ENCODE measurements at regions not wholly inside any gene's neighbourhood (a gene's known extent, or its start where the extent isn't known, plus 50 kb on each side); places are given as distances from the start of the nearest gene placed in this dataset.

DNA sequence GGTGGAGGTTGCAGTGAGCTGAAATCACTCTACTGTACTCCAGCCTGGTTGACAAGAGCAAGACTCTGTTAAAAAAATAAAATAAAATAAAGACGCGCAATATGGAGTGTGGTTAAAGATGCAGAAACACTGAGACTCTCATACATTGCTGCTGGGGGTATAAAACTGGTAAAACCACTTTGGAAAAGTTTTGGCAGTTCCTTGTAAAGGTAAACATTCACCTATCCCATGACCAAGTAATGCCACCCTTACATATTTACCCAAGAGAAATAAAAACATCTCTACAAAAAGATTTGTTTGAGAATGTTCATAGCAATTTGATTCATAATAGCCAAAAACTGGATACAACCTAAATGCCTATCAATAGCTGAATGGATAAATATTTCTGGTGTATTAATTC is 398.5 kb downstream of the PDCD6IP start:
- TF ChIP-seq, protein P1, sequence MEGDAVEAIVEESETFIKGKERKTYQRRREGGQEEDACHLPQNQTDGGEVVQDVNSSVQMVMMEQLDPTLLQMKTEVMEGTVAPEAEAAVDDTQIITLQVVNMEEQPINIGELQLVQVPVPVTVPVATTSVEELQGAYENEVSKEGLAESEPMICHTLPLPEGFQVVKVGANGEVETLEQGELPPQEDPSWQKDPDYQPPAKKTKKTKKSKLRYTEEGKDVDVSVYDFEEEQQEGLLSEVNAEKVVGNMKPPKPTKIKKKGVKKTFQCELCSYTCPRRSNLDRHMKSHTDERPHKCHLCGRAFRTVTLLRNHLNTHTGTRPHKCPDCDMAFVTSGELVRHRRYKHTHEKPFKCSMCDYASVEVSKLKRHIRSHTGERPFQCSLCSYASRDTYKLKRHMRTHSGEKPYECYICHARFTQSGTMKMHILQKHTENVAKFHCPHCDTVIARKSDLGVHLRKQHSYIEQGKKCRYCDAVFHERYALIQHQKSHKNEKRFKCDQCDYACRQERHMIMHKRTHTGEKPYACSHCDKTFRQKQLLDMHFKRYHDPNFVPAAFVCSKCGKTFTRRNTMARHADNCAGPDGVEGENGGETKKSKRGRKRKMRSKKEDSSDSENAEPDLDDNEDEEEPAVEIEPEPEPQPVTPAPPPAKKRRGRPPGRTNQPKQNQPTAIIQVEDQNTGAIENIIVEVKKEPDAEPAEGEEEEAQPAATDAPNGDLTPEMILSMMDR (IDR thresholded peaks at IDR 0.05): no peak
- H3K4me3 ChIP-seq (ENCODE audit: low read depth, poor library complexity, severe bottlenecking): no peak overlapping the region
- WGBS, 2 donors: 81 to 82% methylated on average over 2 of the region's 2 CpGs
- intact Hi-C loops (cut with DNase I; ENCODE audit: low total_unique reads): no loop called here
- no peak for DNase-seq (ENCODE audit: low spot score in 2 of 2)

- intact Hi-C loops (cut with DNase I; ENCODE audit: low total_unique reads): no loop called here
- no peak for DNase-seq (ENCODE audit: low spot score in 2 of 2)
- WGBS, 2 donors: 63 to 70% methylated on average over 1 of the region's 1 CpG
- no peak for TF ChIP-seq POLR2A (IDR thresholded peaks at IDR 0.05)
- TF ChIP-seq, protein P1 (IDR thresholded peaks at IDR 0.05): no peak
- no peak overlapping the region for H3K4me3 ChIP-seq (ENCODE audit: low read depth, poor library complexity, severe bottlenecking)
Observed at GRCh38 chr3:34198309-34198708, 399.9 kb downstream of the PDCD6IP start.

GRCh38 chr3:34200576-34200975 is 402.1 kb downstream of the PDCD6IP start:
- intact Hi-C loops (cut with DNase I; ENCODE audit: low total_unique reads): no loop called here
- 33 to 52% methylated on average over 1 of the region's 1 CpG for WGBS, 2 donors
- TF ChIP-seq POLR2A (IDR thresholded peaks at IDR 0.05): no peak
- TF ChIP-seq, protein P1 (IDR thresholded peaks at IDR 0.05): no peak
- DNase-seq (ENCODE audit: low spot score in 2 of 2): no peak
- H3K4me3 ChIP-seq (ENCODE audit: low read depth, poor library complexity, severe bottlenecking): no peak overlapping the region

GRCh38 chr3:34202975-34203374 is 404.5 kb downstream of the PDCD6IP start:
- WGBS, 2 donors: 66 to 80% methylated on average over 3 of the region's 3 CpGs
- intact Hi-C loops (cut with DNase I; ENCODE audit: low total_unique reads): no loop called here
- DNase-seq (ENCODE audit: low spot score in 2 of 2): no peak
- H3K4me3 ChIP-seq (ENCODE audit: low read depth, poor library complexity, severe bottlenecking): no peak overlapping the region
- TF ChIP-seq, protein P1 (IDR thresholded peaks at IDR 0.05): no peak
- no peak for TF ChIP-seq POLR2A (IDR thresholded peaks at IDR 0.05)

DNA sequence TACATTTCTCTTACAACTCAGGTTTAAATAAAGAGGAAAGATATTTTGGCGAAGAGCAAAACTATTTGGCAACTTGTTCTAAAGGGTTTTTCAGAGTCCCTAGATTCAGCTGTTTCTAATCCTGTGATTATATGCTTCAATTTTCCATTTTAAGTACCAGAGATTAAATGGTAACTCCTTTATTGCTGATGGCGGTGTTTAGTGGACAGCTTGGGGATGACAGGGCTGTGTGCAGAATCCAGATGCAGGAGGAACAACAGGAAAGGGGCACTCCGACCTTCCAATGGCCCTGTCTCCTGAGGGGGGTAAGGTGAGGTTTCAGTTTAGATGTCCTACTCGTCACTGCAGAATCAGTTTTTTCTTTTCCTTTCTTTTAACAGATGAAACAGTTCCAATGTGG is 405.0 kb downstream of the PDCD6IP start:
- no peak overlapping the region for H3K4me3 ChIP-seq (ENCODE audit: low read depth, poor library complexity, severe bottlenecking)
- DNase-seq (ENCODE audit: low spot score in 2 of 2): no peak
- 52 to 56% methylated on average over 4 of the region's 4 CpGs for WGBS, 2 donors
- TF ChIP-seq POLR2A (IDR thresholded peaks at IDR 0.05): no peak
- TF ChIP-seq, protein P1 (IDR thresholded peaks at IDR 0.05): no peak
- intact Hi-C loops (cut with DNase I; ENCODE audit: low total_unique reads): no loop called here

GRCh38 chr3:34207002-34207401 is 408.6 kb downstream of the PDCD6IP start:
- H3K4me3 ChIP-seq (ENCODE audit: low read depth, poor library complexity, severe bottlenecking): no peak overlapping the region
- no peak for TF ChIP-seq POLR2A (IDR thresholded peaks at IDR 0.05)
- TF ChIP-seq, protein P1 (IDR thresholded peaks at IDR 0.05): no peak
- WGBS, 2 donors: 22 to 30% methylated on average over 2 of the region's 2 CpGs
- intact Hi-C loops (cut with DNase I; ENCODE audit: low total_unique reads): no loop called here
- no peak for DNase-seq (ENCODE audit: low spot score in 2 of 2)

Data from lower leg skin (tissue), 4 donors.